Gastrocnemius medialis (tissue), 4 donors: ENCODE measurements at regions not wholly inside any gene's neighbourhood (a gene's known extent, or its start where the extent isn't known, plus 50 kb on each side); places are given as distances from the start of the nearest gene placed in this dataset.

Source experiments
- ATAC-seq, 2 donors: fragments of 150-250 bp; one replicate each; pipeline ENCODE4 v1.9.1; 2016
- DNase-seq, 2 donors: peaks; one replicate each; pipeline ENCODE4 v3.0.0-alpha.2; 2019
- H3K27ac ChIP-seq, 4 donors: fragments of 200-600 bp; sonication (generic); 1 replicate in 1 of 4; 2 replicates in 3 of 4; pipeline ENCODE4 v1.5.1; 2016 to 2018; ENCODE audit warnings: mild to moderate bottlenecking in 2 of 4, moderate library complexity in 1 of 4
- H3K27me3 ChIP-seq, 3 donors: fragments of 200-600 bp; sonication (generic) in 2 of 3; 1 replicate in 1 of 3; 2 replicates in 2 of 3; pipeline versions ENCODE4 v1.5.1 to v1.6.0; 2016 to 2019; ENCODE audit warnings: mild to moderate bottlenecking in 1 of 3, moderate library complexity in 1 of 3
- H3K36me3 ChIP-seq, 2 donors: fragments of 200-600 bp; sonication (generic) in 1 of 2; one replicate each; pipeline ENCODE4 v1.5.1; 2017 to 2018
- H3K4me1 ChIP-seq, 2 donors: fragments of 200-600 bp; sonication (generic) in 1 of 2; one replicate each; pipeline ENCODE4 v1.5.1; 2016 to 2017; ENCODE audit warnings: mild to moderate bottlenecking in 2 of 2
- H3K4me3 ChIP-seq, 4 donors: fragments of 200-600 bp; sonication (generic) in 3 of 4; 1 replicate in 1 of 4; 2 replicates in 3 of 4; pipeline ENCODE4 v1.5.1; 2016 to 2019; ENCODE audit warnings: mild to moderate bottlenecking in 2 of 4
- H3K9me3 ChIP-seq, 3 donors: fragments of 200-600 bp; sonication (generic) in 2 of 3; 1 replicate in 1 of 3; 2 replicates in 2 of 3; pipeline ENCODE4 v1.5.1; 2016 to 2019
- CTCF ChIP-seq, 5 experiments: fragments of 450-650 bp in 3 of 5; fragments of 200-600 bp in 2 of 5; sonication (generic) in 2 of 5; IDR thresholded peaks in 4 of 5; conservative IDR thresholded peaks in 1 of 5; 1 replicate in 4 of 5; 2 replicates in 1 of 5; pipeline ENCODE4 v1.5.1; 2016 to 2019; ENCODE audit warnings: antibody characterized with exemption in 5 of 5, mild to moderate bottlenecking in 3 of 5, moderate library complexity in 3 of 5
- POLR2A ChIP-seq, 2 donors: fragments of 450-650 bp; IDR thresholded peaks; one replicate each; pipeline ENCODE4 v1.6.1; 2017; ENCODE audit warnings: antibody characterized with exemption in 2 of 2, mild to moderate bottlenecking in 2 of 2, moderate library complexity in 2 of 2
- in situ Hi-C, 4 donors: fragments of 200-750 bp; cut with MboI; loops; one replicate each; pipeline versions ENCODE4 v1.15.0 to v1.8.0; 2017; ENCODE audit warnings: low sequenced_read_pairs in 4 of 4
- intact Hi-C: fragments of 100-400 bp; cut with DNase I; formaldehyde crosslinking; loops from one replicate; pipeline ENCODE4 v1.15.1; 2023; ENCODE audit warnings: low total_unique reads

GRCh38 chr18:61946449-61946848 lies 53.6 kb upstream of the RNF152 start:
- DNase-seq (no peak), ATAC-seq (no peak)
- TF ChIP-seq CTCF (IDR thresholded peaks at IDR 0.05 in 4 of 5, conservative IDR thresholded peaks at IDR 0.05 in 1 of 5) (no peak), POLR2A (IDR thresholded peaks at IDR 0.05) (no peak)
- intact Hi-C loops: no loop called here
- Histone ChIP-seq H3K4me3 (no peak overlapping the region), H3K9me3 (no peaks in the 10 kb centered on the region), H3K4me1 (no peaks in the 10 kb centered on the region), H3K36me3 (no peaks in the 10 kb centered on the region), H3K27ac (no peak overlapping the region), H3K27me3 (no peaks in the 10 kb centered on the region)
- in situ Hi-C loops: no loop called here

GRCh38 chr18:61943175-61943964 lies 50.6 kb upstream of the RNF152 start:
- Histone ChIP-seq H3K27ac (no peak overlapping the region), H3K4me1 (no peaks in the 10 kb centered on the region), H3K9me3 (no peaks in the 10 kb centered on the region), H3K36me3 (no peaks in the 10 kb centered on the region), H3K4me3 (no peak overlapping the region), H3K27me3 (no peaks in the 10 kb centered on the region)
- DNase-seq: no peak
- TF ChIP-seq CTCF (IDR thresholded peaks at IDR 0.05 in 4 of 5, conservative IDR thresholded peaks at IDR 0.05 in 1 of 5) (no peak), POLR2A (IDR thresholded peaks at IDR 0.05) (no peak)
- in situ Hi-C loops (no loop called here), intact Hi-C loops (no loop called here)
- no peak for ATAC-seq
